DOHH2 (cell line): ENCODE measurements at regions not wholly inside any gene's neighbourhood (a gene's known extent, or its start where the extent isn't known, plus 50 kb on each side); places are given as distances from the start of the nearest gene placed in this dataset.

Experiments used
- CTCF ChIP-seq: fragments of 200-600 bp; sonication (generic); IDR thresholded peaks from one replicate; pipeline ENCODE4 v1.5.1; 2014; ENCODE audit warnings: antibody characterized with exemption, mild to moderate bottlenecking, low read depth, low read length; ENCODE audit not compliant: poor library complexity, severe bottlenecking
- EZH2phosphoT487 ChIP-seq: fragments of 200-600 bp; sonication (generic); IDR thresholded peaks from 2 replicates; pipeline ENCODE4 v1.6.1; 2017; ENCODE audit warnings: borderline replicate concordance, mild to moderate bottlenecking, antibody characterized with exemption, low read length, moderate library complexity, mixed read lengths

- TF ChIP-seq CTCF (no peak), EZH2phosphoT487 (no peak)
Measured at GRCh38 chr1:56426587-56427381, 152.6 kb downstream of the PLPP3 start.
